GM19035 (cell line): ENCODE measurements at regions not wholly inside any gene's neighbourhood (a gene's known extent, or its start where the extent isn't known, plus 50 kb on each side); places are given as distances from the start of the nearest gene placed in this dataset.
A peak's percentile ranks its signal among the peaks of the same experiment; 100 is the strongest.

Source experiments
- ATAC-seq: cut with Tn5 transposase; IDR thresholded peaks from one replicate; pipeline ENCODE4 v1.9.1; 2021; ENCODE audit not compliant: unreplicated experiment

GRCh38 chr16:73298562-73298961 is 250.6 kb upstream of the ZFHX3 start:
- no peak for ATAC-seq

GRCh38 chr16:73290258-73290657 is 242.3 kb upstream of the ZFHX3 start:
- ATAC-seq: no peak

GRCh38 chr16:73289232-73289631 is 241.3 kb upstream of the ZFHX3 start:
- peak; percentile 83 for ATAC-seq

GRCh38 chr16:73288520-73288919 is 240.6 kb upstream of the ZFHX3 start:
- ATAC-seq: no peak

GRCh38 chr16:73287859-73288405 is 240.0 kb upstream of the ZFHX3 start:
- ATAC-seq: no peak

- no peak for ATAC-seq
Measured at GRCh38 chr16:73286346-73287267, 238.7 kb upstream of the ZFHX3 start.

GRCh38 chr16:73285436-73286201 is 237.7 kb upstream of the ZFHX3 start:
- ATAC-seq: no peak

- no peak for ATAC-seq
Measured at GRCh38 chr16:73280388-73280787, 232.5 kb upstream of the ZFHX3 start.

- no peak for ATAC-seq
Measured at GRCh38 chr16:73279451-73279850, 231.5 kb upstream of the ZFHX3 start.

- no peak for ATAC-seq
Measured at GRCh38 chr16:73277071-73277470, 229.1 kb upstream of the ZFHX3 start.

- ATAC-seq: no peak
Measured at GRCh38 chr16:73275448-73275847, 227.5 kb upstream of the ZFHX3 start.

- no peak for ATAC-seq
Measured at GRCh38 chr16:73275024-73275423, 227.1 kb upstream of the ZFHX3 start.

GRCh38 chr16:73274140-73274539 is 226.2 kb upstream of the ZFHX3 start:
- no peak for ATAC-seq

- no peak for ATAC-seq
Measured at GRCh38 chr16:73268366-73268993, 220.6 kb upstream of the ZFHX3 start.

GRCh38 chr16:73265935-73266334 is 218.0 kb upstream of the ZFHX3 start:
- no peak for ATAC-seq

GRCh38 chr16:73265124-73265837 is 217.4 kb upstream of the ZFHX3 start:
- no peak for ATAC-seq

- no peak for ATAC-seq
Measured at GRCh38 chr16:73262931-73263330, 215.0 kb upstream of the ZFHX3 start.

GRCh38 chr16:73255031-73255430 is 207.1 kb upstream of the ZFHX3 start:
- no peak for ATAC-seq

- no peak for ATAC-seq
Measured at GRCh38 chr16:73253922-73254480, 206.1 kb upstream of the ZFHX3 start.

- ATAC-seq: no peak
Measured at GRCh38 chr16:73252446-73252845, 204.5 kb upstream of the ZFHX3 start.
